Muscle layer of colon (tissue), 2 donors: ENCODE measurements at regions not wholly inside any gene's neighbourhood (a gene's known extent, or its start where the extent isn't known, plus 50 kb on each side); places are given as distances from the start of the nearest gene placed in this dataset.
"Not testable (repeated sequence)": the region's sequence is repeated elsewhere in the genome, so short reads cannot be mapped to it uniquely, and the experiment has no call there.

Experiments used
- H3K27ac ChIP-seq: one replicate; pipeline ENCODE4 v1.7.0; 2013; ENCODE audit warnings: low read depth, mild to moderate bottlenecking, low read length, moderate library complexity
- H3K27me3 ChIP-seq, 2 donors: one replicate each; pipeline ENCODE4 v1.7.0; 2013; ENCODE audit warnings: low read length in 2 of 2, mild to moderate bottlenecking in 2 of 2; ENCODE audit not compliant: insufficient read depth in 2 of 2, control insufficient read depth in 1 of 2
- H3K36me3 ChIP-seq: one replicate; pipeline ENCODE4 v1.7.0; 2013; ENCODE audit warnings: mild to moderate bottlenecking, low read length; ENCODE audit not compliant: insufficient read depth
- H3K4me1 ChIP-seq: one replicate; pipeline ENCODE4 v1.7.0; 2013; ENCODE audit warnings: mild to moderate bottlenecking, low read length; ENCODE audit not compliant: insufficient read depth
- H3K4me3 ChIP-seq, 2 donors: one replicate each; pipeline ENCODE4 v1.7.0; 2013; ENCODE audit warnings: low read length in 2 of 2, low read depth in 1 of 2, mild to moderate bottlenecking in 1 of 2, moderate library complexity in 1 of 2
- H3K9ac ChIP-seq: one replicate; pipeline ENCODE4 v1.7.0; 2013; ENCODE audit warnings: low read length
- H3K9me3 ChIP-seq: one replicate; pipeline ENCODE4 v1.7.0; 2013; ENCODE audit warnings: mild to moderate bottlenecking, low read length
- donor health status: abdominal sarcoma.
- donor health status: Adenocarcinoma of cecum.

GRCh38 chr5:116705121-116705519 lies 130.5 kb upstream of the SEMA6A start:
- H3K4me3 ChIP-seq, H3K4me1 ChIP-seq, H3K27ac ChIP-seq, H3K36me3 ChIP-seq, H3K9me3 ChIP-seq, H3K9ac ChIP-seq, H3K27me3 ChIP-seq: not testable (repeated sequence)

GRCh38 chr5:116703941-116704340 lies 129.3 kb upstream of the SEMA6A start:
- Histone ChIP-seq H3K27me3 (no peaks in the 10 kb centered on the region), H3K9me3 (no peaks in the 10 kb centered on the region), H3K27ac (no peak overlapping the region), H3K9ac (no peak overlapping the region), H3K4me1 (no peaks in the 10 kb centered on the region), H3K36me3 (no peaks in the 10 kb centered on the region), H3K4me3 (no peak overlapping the region)

GRCh38 chr5:116703328-116703727 lies 128.7 kb upstream of the SEMA6A start:
- H3K4me1 ChIP-seq, result no peaks in the 10 kb centered on the region
- no peaks in the 10 kb centered on the region for H3K27me3 ChIP-seq
- H3K27ac ChIP-seq, result no peak overlapping the region
- no peaks in the 10 kb centered on the region for H3K36me3 ChIP-seq
- no peak overlapping the region for H3K9ac ChIP-seq
- H3K4me3 ChIP-seq, result no peak overlapping the region
- H3K9me3 ChIP-seq, result no peaks in the 10 kb centered on the region

- Histone ChIP-seq H3K4me3 (no peak overlapping the region), H3K9ac (no peak overlapping the region), H3K27ac (no peak overlapping the region), H3K36me3 (no peaks in the 10 kb centered on the region), H3K27me3 (no peaks in the 10 kb centered on the region), H3K4me1 (no peaks in the 10 kb centered on the region), H3K9me3 (no peaks in the 10 kb centered on the region)
Measured at GRCh38 chr5:116702776-116703175, 128.2 kb upstream of the SEMA6A start.

GRCh38 chr5:116699332-116699731 lies 124.7 kb upstream of the SEMA6A start:
- Histone ChIP-seq H3K9me3 (no peaks in the 10 kb centered on the region), H3K4me3 (no peak overlapping the region), H3K36me3 (no peaks in the 10 kb centered on the region), H3K27me3 (no peaks in the 10 kb centered on the region), H3K27ac (no peak overlapping the region), H3K4me1 (no peaks in the 10 kb centered on the region), H3K9ac (no peak overlapping the region)

GRCh38 chr5:116696366-116696765 lies 121.7 kb upstream of the SEMA6A start:
- Histone ChIP-seq H3K9ac (no peak overlapping the region), H3K27ac (no peak overlapping the region), H3K9me3 (no peaks in the 10 kb centered on the region), H3K27me3 (no peaks in the 10 kb centered on the region), H3K4me3 (no peak overlapping the region), H3K36me3 (no peaks in the 10 kb centered on the region), H3K4me1 (no peaks in the 10 kb centered on the region)

GRCh38 chr5:116695681-116696080 lies 121.1 kb upstream of the SEMA6A start:
- no peak overlapping the region for H3K9ac ChIP-seq
- H3K9me3 ChIP-seq, result no peaks in the 10 kb centered on the region
- H3K4me1 ChIP-seq, result no peaks in the 10 kb centered on the region
- no peaks in the 10 kb centered on the region for H3K27me3 ChIP-seq
- H3K27ac ChIP-seq, result no peak overlapping the region
- H3K36me3 ChIP-seq, result no peaks in the 10 kb centered on the region
- H3K4me3 ChIP-seq, result no peak overlapping the region

GRCh38 chr5:116686438-116686837 lies 111.8 kb upstream of the SEMA6A start:
- no peak overlapping the region for H3K9ac ChIP-seq
- no peak overlapping the region for H3K4me3 ChIP-seq
- H3K36me3 ChIP-seq, result no peaks in the 10 kb centered on the region
- H3K4me1 ChIP-seq, result no peaks in the 10 kb centered on the region
- no peak overlapping the region for H3K27ac ChIP-seq
- no peaks in the 10 kb centered on the region for H3K27me3 ChIP-seq
- no peaks in the 10 kb centered on the region for H3K9me3 ChIP-seq

GRCh38 chr5:116685931-116686330 lies 111.3 kb upstream of the SEMA6A start:
- Histone ChIP-seq H3K4me1 (no peaks in the 10 kb centered on the region), H3K27ac (no peak overlapping the region), H3K9me3 (no peaks in the 10 kb centered on the region), H3K27me3 (no peaks in the 10 kb centered on the region), H3K4me3 (no peak overlapping the region), H3K9ac (no peak overlapping the region), H3K36me3 (no peaks in the 10 kb centered on the region)

GRCh38 chr5:116685069-116685468 lies 110.4 kb upstream of the SEMA6A start:
- Histone ChIP-seq H3K36me3 (no peaks in the 10 kb centered on the region), H3K27me3 (no peaks in the 10 kb centered on the region), H3K4me3 (no peak overlapping the region), H3K27ac (no peak overlapping the region), H3K9ac (no peak overlapping the region), H3K9me3 (no peaks in the 10 kb centered on the region), H3K4me1 (no peaks in the 10 kb centered on the region)

- Histone ChIP-seq H3K4me3 (no peak overlapping the region), H3K27me3 (no peaks in the 10 kb centered on the region), H3K9ac (no peak overlapping the region), H3K27ac (no peak overlapping the region), H3K36me3 (no peaks in the 10 kb centered on the region), H3K9me3 (no peaks in the 10 kb centered on the region), H3K4me1 (no peaks in the 10 kb centered on the region)
Measured at GRCh38 chr5:116681334-116682013, 106.9 kb upstream of the SEMA6A start.

- Histone ChIP-seq H3K27me3 (no peaks in the 10 kb centered on the region), H3K4me3 (no peak overlapping the region), H3K36me3 (no peaks in the 10 kb centered on the region), H3K9me3 (no peaks in the 10 kb centered on the region), H3K9ac (no peak overlapping the region), H3K27ac (no peak overlapping the region), H3K4me1 (no peaks in the 10 kb centered on the region)
Measured at GRCh38 chr5:116675626-116675910, 100.9 kb upstream of the SEMA6A start.
